Right lobe of liver (tissue), 6 donors: ENCODE measurements at regions not wholly inside any gene's neighbourhood (a gene's known extent, or its start where the extent isn't known, plus 50 kb on each side); places are given as distances from the start of the nearest gene placed in this dataset.

Experiments used
- ATAC-seq, 4 donors: fragments of 200-7000 bp; cut with Tn5 transposase; one replicate each; pipeline ENCODE4 v1.9.1; 2020; ENCODE audit warnings: mild to moderate bottlenecking in 4 of 4, moderate library complexity in 4 of 4
- DNase-seq, 3 donors: peaks; one replicate each; pipeline ENCODE4 v3.0.0-alpha.2; 2020
- H3K27ac ChIP-seq, 3 donors: fragments of 200-600 bp; one replicate each; pipeline ENCODE4 v1.8.0; 2022
- H3K27me3 ChIP-seq, 2 donors: fragments of 200-600 bp; one replicate each; pipeline ENCODE4 v1.8.0; 2022
- H3K36me3 ChIP-seq, 4 donors: fragments of 200-600 bp; sonication (generic) in 1 of 4; one replicate each; pipeline versions ENCODE4 v1.5.1 to v1.8.0; 2017 to 2022; ENCODE audit warnings: control low read depth in 1 of 4
- H3K4me1 ChIP-seq, 4 donors: fragments of 200-600 bp; sonication (generic) in 1 of 4; one replicate each; pipeline versions ENCODE4 v1.5.1 to v1.8.0; 2017 to 2022; ENCODE audit warnings: control low read depth in 1 of 4
- H3K4me3 ChIP-seq, 3 donors: fragments of 200-600 bp; one replicate each; pipeline ENCODE4 v1.8.0; 2022
- H3K9me3 ChIP-seq, 4 donors: fragments of 200-600 bp; sonication (generic) in 1 of 4; one replicate each; pipeline versions ENCODE4 v1.5.1 to v1.8.0; 2017 to 2022; ENCODE audit warnings: control low read depth in 1 of 4
- CTCF ChIP-seq, 4 donors: fragments of 200-600 bp in 3 of 4; fragments of 450-650 bp in 1 of 4; IDR thresholded peaks; one replicate each; pipeline versions ENCODE4 v1.5.1 to v1.8.0; 2016 to 2022; ENCODE audit warnings: antibody characterized with exemption in 4 of 4, mild to moderate bottlenecking in 2 of 4
- POLR2A ChIP-seq: fragments of 450-650 bp; IDR thresholded peaks from one replicate; pipeline ENCODE4 v1.6.1; 2017; ENCODE audit warnings: antibody characterized with exemption, mild to moderate bottlenecking
- WGBS: methylation state at CpG from one replicate; pipeline ENCODE4 v1.1.6; 2018; ENCODE audit warnings: low coverage, low lambda C conversion rate; ENCODE audit not compliant: insufficient coverage; ENCODE audit errors: missing lambda C conversion rate; 5-methylcytosine and 5-hydroxymethylcytosine counted together
- intact Hi-C, 2 donors: fragments of 100-400 bp; cut with DNase I; formaldehyde crosslinking; loops; one replicate each; pipeline versions ENCODE4 v1.11.2 to v1.14.1; 2022
- microRNA-seq, 2 donors: library from miRNA; unstranded; fragments of <30 nt; microRNA quantifications; one replicate each; pipeline ENCODE4, GENCODE V29; 2019 to 2020
- small RNA-seq, 2 experiments: library from RNA; depleted of rRNA; stranded (forward); fragments of <200 nt; gene quantifications; one replicate each; pipeline ENCODE3, GENCODE V24; 2016
- donor health status: DM: no; HTN: yes; CAD: no.
- donor health status: DM: no; HTN: no; CAD: no.
- donor health status: DM: no; HTN: no; CAD: no.
- donor health status: DM: no; HTN: yes; CAD: no.
- donor health status: DM: no; HTN: yes; CAD: no.

GRCh38 chr1:22393587-22393986, 58.1 kb upstream of the ZBTB40 start:
- Histone ChIP-seq H3K36me3 (no peaks in the 10 kb centered on the region), H3K4me3 (no peak overlapping the region), H3K27ac (no peak overlapping the region), H3K4me1 (no peaks in the 10 kb centered on the region), H3K9me3 (no peaks in the 10 kb centered on the region), H3K27me3 (no peaks in the 10 kb centered on the region)
- intact Hi-C loops = no loop called here
- 84% methylated on average over 4 of the region's 6 CpGs for whole genome bisulfite sequencing
- DNase-seq = no peak
- ATAC-seq = no peak
- TF ChIP-seq POLR2A (no peak), CTCF (IDR thresholded peaks at IDR 0.05) (no peak)

- TF ChIP-seq CTCF (IDR thresholded peaks at IDR 0.05) (no peak), POLR2A (no peak)
- ATAC-seq (no peak), DNase-seq (no peak)
- Histone ChIP-seq H3K27me3 (peaks cover 0 to 3% of the 10 kb centered on the region in 2 donors), H3K27ac (no peak overlapping the region), H3K36me3 (no peaks in the 10 kb centered on the region), H3K9me3 (no peaks in the 10 kb centered on the region), H3K4me3 (no peak overlapping the region), H3K4me1 (no peaks in the 10 kb centered on the region)
- intact Hi-C loops = no loop called here
- 49% methylated on average over 11 of the region's 11 CpGs for WGBS
Observed at GRCh38 chr1:22398656-22399420, 52.8 kb upstream of the ZBTB40 start.

GRCh38 chr1:22399421-22400091, 52.1 kb upstream of the ZBTB40 start:
- no peaks in the 10 kb centered on the region for H3K9me3 ChIP-seq
- no peak overlapping the region for H3K4me3 ChIP-seq
- H3K27me3 ChIP-seq = peaks cover 0 to 3% of the 10 kb centered on the region in 2 donors
- no peaks in the 10 kb centered on the region for H3K36me3 ChIP-seq
- ATAC-seq = no peak
- intact Hi-C loops = loop anchor here in 1 of 2 donors (10.0 kb wide), 1 partner anchor 135 kb away; no protein-coding TSS in a partner anchor
- no peak for TF ChIP-seq POLR2A
- TF ChIP-seq CTCF (IDR thresholded peaks at IDR 0.05) = no peak
- DNase-seq = no peak
- no peaks in the 10 kb centered on the region for H3K4me1 ChIP-seq
- no peak overlapping the region for H3K27ac ChIP-seq
- WGBS = 76% methylated on average over 10 of the region's 10 CpGs

Small RNAs in the stretch of these regions (microRNA-seq; reads per million reads assigned to microRNA genes)
- 0 reads per million in 2 donors for gene MIR4418

Small RNAs in the stretch of these regions (small RNA-seq; reads per million reads assigned to genes)
- 0 reads per million in 2 experiments for gene MIR4418
